ENCODE measurements at regions not wholly inside any gene's neighbourhood (a gene's known extent, or its start where the extent isn't known, plus 50 kb on each side); places are given as distances from the start of the nearest gene placed in this dataset.

- Histone ChIP-seq H3K27me3 (ENCODE audit: control insufficient read depth, insufficient read depth, low read length, poor library complexity, severe bottlenecking) (no peaks in the 10 kb centered on the region), H3K9me3 (ENCODE audit: control insufficient read depth, low read length) (no peaks in the 10 kb centered on the region), H3K4me1 (ENCODE audit: control insufficient read depth, insufficient read depth, low read length) (no peaks in the 10 kb centered on the region), H3K36me3 (ENCODE audit: control insufficient read depth, insufficient read depth, low read length) (no peaks in the 10 kb centered on the region), H3K4me3 (ENCODE audit: insufficient read depth, low read depth, low read length) (no peak overlapping the region), H3K27ac (ENCODE audit: insufficient read depth, low read depth, low read length, poor library complexity, severe bottlenecking) (no peak overlapping the region)
- 92 to 93% methylated on average over 4 of the region's 4 CpGs for WGBS, 2 experiments
These were observed 363.1 kb downstream of the PLPP3 start for GRCh38 chr1:56216218-56216617.

GRCh38 chr1:56215771-56216170, 363.6 kb downstream of the PLPP3 start:
- H3K4me1 ChIP-seq (ENCODE audit: control insufficient read depth, insufficient read depth, low read length): no peaks in the 10 kb centered on the region
- WGBS, 2 experiments: 94 to 96% methylated on average over 4 of the region's 4 CpGs
- no peaks in the 10 kb centered on the region for H3K27me3 ChIP-seq (ENCODE audit: control insufficient read depth, insufficient read depth, low read length, poor library complexity, severe bottlenecking)
- no peak overlapping the region for H3K27ac ChIP-seq (ENCODE audit: insufficient read depth, low read depth, low read length, poor library complexity, severe bottlenecking)
- H3K36me3 ChIP-seq (ENCODE audit: control insufficient read depth, insufficient read depth, low read length): no peaks in the 10 kb centered on the region
- no peaks in the 10 kb centered on the region for H3K9me3 ChIP-seq (ENCODE audit: control insufficient read depth, low read length)
- H3K4me3 ChIP-seq (ENCODE audit: insufficient read depth, low read depth, low read length): no peak overlapping the region

- H3K4me1 ChIP-seq (ENCODE audit: control insufficient read depth, insufficient read depth, low read length): no peaks in the 10 kb centered on the region
- H3K36me3 ChIP-seq (ENCODE audit: control insufficient read depth, insufficient read depth, low read length): no peaks in the 10 kb centered on the region
- H3K27ac ChIP-seq (ENCODE audit: insufficient read depth, low read depth, low read length, poor library complexity, severe bottlenecking): no peak overlapping the region
- no peaks in the 10 kb centered on the region for H3K27me3 ChIP-seq (ENCODE audit: control insufficient read depth, insufficient read depth, low read length, poor library complexity, severe bottlenecking)
- H3K9me3 ChIP-seq (ENCODE audit: control insufficient read depth, low read length): no peaks in the 10 kb centered on the region
- 94 to 95% methylated on average over 3 of the region's 3 CpGs for WGBS, 2 experiments
- H3K4me3 ChIP-seq (ENCODE audit: insufficient read depth, low read depth, low read length): no peak overlapping the region
These were observed 364.3 kb downstream of the PLPP3 start for GRCh38 chr1:56215086-56215485.

- H3K9me3 ChIP-seq (ENCODE audit: control insufficient read depth, low read length): no peaks in the 10 kb centered on the region
- no peak overlapping the region for H3K4me3 ChIP-seq (ENCODE audit: insufficient read depth, low read depth, low read length)
- H3K4me1 ChIP-seq (ENCODE audit: control insufficient read depth, insufficient read depth, low read length): no peaks in the 10 kb centered on the region
- H3K36me3 ChIP-seq (ENCODE audit: control insufficient read depth, insufficient read depth, low read length): no peaks in the 10 kb centered on the region
- no peaks in the 10 kb centered on the region for H3K27me3 ChIP-seq (ENCODE audit: control insufficient read depth, insufficient read depth, low read length, poor library complexity, severe bottlenecking)
- H3K27ac ChIP-seq (ENCODE audit: insufficient read depth, low read depth, low read length, poor library complexity, severe bottlenecking): no peak overlapping the region
These were observed 366.3 kb downstream of the PLPP3 start for GRCh38 chr1:56213068-56213467.

GRCh38 chr1:56212143-56212542, 367.2 kb downstream of the PLPP3 start:
- Histone ChIP-seq H3K4me3 (ENCODE audit: insufficient read depth, low read depth, low read length) (no peak overlapping the region), H3K9me3 (ENCODE audit: control insufficient read depth, low read length) (no peaks in the 10 kb centered on the region), H3K27me3 (ENCODE audit: control insufficient read depth, insufficient read depth, low read length, poor library complexity, severe bottlenecking) (no peaks in the 10 kb centered on the region), H3K4me1 (ENCODE audit: control insufficient read depth, insufficient read depth, low read length) (no peaks in the 10 kb centered on the region), H3K36me3 (ENCODE audit: control insufficient read depth, insufficient read depth, low read length) (no peaks in the 10 kb centered on the region), H3K27ac (ENCODE audit: insufficient read depth, low read depth, low read length, poor library complexity, severe bottlenecking) (no peak overlapping the region)
- 80 to 100% methylated on average over 1 of the region's 2 CpGs for WGBS, 2 experiments

GRCh38 chr1:56206391-56206790, 373.0 kb downstream of the PLPP3 start:
- no peaks in the 10 kb centered on the region for H3K4me1 ChIP-seq (ENCODE audit: control insufficient read depth, insufficient read depth, low read length)
- H3K27ac ChIP-seq (ENCODE audit: insufficient read depth, low read depth, low read length, poor library complexity, severe bottlenecking): no peak overlapping the region
- no peak overlapping the region for H3K4me3 ChIP-seq (ENCODE audit: insufficient read depth, low read depth, low read length)
- no peaks in the 10 kb centered on the region for H3K36me3 ChIP-seq (ENCODE audit: control insufficient read depth, insufficient read depth, low read length)
- no peaks in the 10 kb centered on the region for H3K27me3 ChIP-seq (ENCODE audit: control insufficient read depth, insufficient read depth, low read length, poor library complexity, severe bottlenecking)
- WGBS, 2 experiments: 93 to 96% methylated on average over 2 of the region's 2 CpGs
- H3K9me3 ChIP-seq (ENCODE audit: control insufficient read depth, low read length): no peaks in the 10 kb centered on the region

- no peaks in the 10 kb centered on the region for H3K27me3 ChIP-seq (ENCODE audit: control insufficient read depth, insufficient read depth, low read length, poor library complexity, severe bottlenecking)
- 81 to 83% methylated on average over 1 of the region's 1 CpG for WGBS, 2 experiments
- H3K4me1 ChIP-seq (ENCODE audit: control insufficient read depth, insufficient read depth, low read length): peaks cover 5% of the 10 kb centered on the region
These were observed 375.2 kb downstream of the PLPP3 start for GRCh38 chr1:56204206-56204605.

GRCh38 chr1:56202796-56203492, 376.4 kb downstream of the PLPP3 start:
- H3K4me1 ChIP-seq (ENCODE audit: control insufficient read depth, insufficient read depth, low read length): peaks cover 5% of the 10 kb centered on the region
- no peaks in the 10 kb centered on the region for H3K9me3 ChIP-seq (ENCODE audit: control insufficient read depth, low read length)
- WGBS, 2 experiments: 80 to 82% methylated on average over 5 of the region's 5 CpGs
- no peak overlapping the region for H3K27ac ChIP-seq (ENCODE audit: insufficient read depth, low read depth, low read length, poor library complexity, severe bottlenecking)
- H3K27me3 ChIP-seq (ENCODE audit: control insufficient read depth, insufficient read depth, low read length, poor library complexity, severe bottlenecking): no peaks in the 10 kb centered on the region
- H3K4me3 ChIP-seq (ENCODE audit: insufficient read depth, low read depth, low read length): no peak overlapping the region
- H3K36me3 ChIP-seq (ENCODE audit: control insufficient read depth, insufficient read depth, low read length): no peaks in the 10 kb centered on the region

More at GRCh38 chr1:56204206-56204605, 375.2 kb downstream of the PLPP3 start:
- H3K27ac ChIP-seq (ENCODE audit: insufficient read depth, low read depth, low read length, poor library complexity, severe bottlenecking): no peak overlapping the region
- H3K4me3 ChIP-seq (ENCODE audit: insufficient read depth, low read depth, low read length): no peak overlapping the region
- H3K9me3 ChIP-seq (ENCODE audit: control insufficient read depth, low read length): no peaks in the 10 kb centered on the region
- no peaks in the 10 kb centered on the region for H3K36me3 ChIP-seq (ENCODE audit: control insufficient read depth, insufficient read depth, low read length)

- Histone ChIP-seq H3K27ac (ENCODE audit: insufficient read depth, low read depth, low read length, poor library complexity, severe bottlenecking) (no peak overlapping the region), H3K36me3 (ENCODE audit: control insufficient read depth, insufficient read depth, low read length) (no peaks in the 10 kb centered on the region), H3K9me3 (ENCODE audit: control insufficient read depth, low read length) (no peaks in the 10 kb centered on the region), H3K4me1 (ENCODE audit: control insufficient read depth, insufficient read depth, low read length) (peaks cover 5% of the 10 kb centered on the region), H3K4me3 (ENCODE audit: insufficient read depth, low read depth, low read length) (no peak overlapping the region), H3K27me3 (ENCODE audit: control insufficient read depth, insufficient read depth, low read length, poor library complexity, severe bottlenecking) (no peaks in the 10 kb centered on the region)
- 92 to 93% methylated on average over 2 of the region's 2 CpGs for WGBS, 2 experiments
These were observed 377.2 kb downstream of the PLPP3 start for GRCh38 chr1:56202186-56202585.

- H3K27me3 ChIP-seq (ENCODE audit: control insufficient read depth, insufficient read depth, low read length, poor library complexity, severe bottlenecking): no peaks in the 10 kb centered on the region
- no peak overlapping the region for H3K4me3 ChIP-seq (ENCODE audit: insufficient read depth, low read depth, low read length)
- no peaks in the 10 kb centered on the region for H3K9me3 ChIP-seq (ENCODE audit: control insufficient read depth, low read length)
- no peaks in the 10 kb centered on the region for H3K36me3 ChIP-seq (ENCODE audit: control insufficient read depth, insufficient read depth, low read length)
- peaks cover 10% of the 10 kb centered on the region for H3K4me1 ChIP-seq (ENCODE audit: control insufficient read depth, insufficient read depth, low read length)
- H3K27ac ChIP-seq (ENCODE audit: insufficient read depth, low read depth, low read length, poor library complexity, severe bottlenecking): no peak overlapping the region
- 91 to 93% methylated on average over 2 of the region's 2 CpGs for WGBS, 2 experiments
These were observed 378.5 kb downstream of the PLPP3 start for GRCh38 chr1:56200896-56201295.

GRCh38 chr1:56200442-56200841, 378.9 kb downstream of the PLPP3 start:
- Histone ChIP-seq H3K4me3 (ENCODE audit: insufficient read depth, low read depth, low read length) (no peak overlapping the region), H3K27ac (ENCODE audit: insufficient read depth, low read depth, low read length, poor library complexity, severe bottlenecking) (no peak overlapping the region), H3K9me3 (ENCODE audit: control insufficient read depth, low read length) (no peaks in the 10 kb centered on the region), H3K36me3 (ENCODE audit: control insufficient read depth, insufficient read depth, low read length) (no peaks in the 10 kb centered on the region), H3K4me1 (ENCODE audit: control insufficient read depth, insufficient read depth, low read length) (peaks cover 10% of the 10 kb centered on the region), H3K27me3 (ENCODE audit: control insufficient read depth, insufficient read depth, low read length, poor library complexity, severe bottlenecking) (no peaks in the 10 kb centered on the region)
- WGBS, 2 experiments: 88% methylated on average over 4 of the region's 4 CpGs

Measured in ectodermal cell (in vitro differentiated cells).